Mucosa of stomach (tissue), 1 donor: ENCODE measurements at regions not wholly inside any gene's neighbourhood (a gene's known extent, or its start where the extent isn't known, plus 50 kb on each side); places are given as distances from the start of the nearest gene placed in this dataset.
"Not testable (repeated sequence)": the region's sequence is repeated elsewhere in the genome, so short reads cannot be mapped to it uniquely, and the experiment has no call there.

ENCODE experiments used
- H3K27me3 ChIP-seq: one replicate; pipeline ENCODE4 v1.7.0; 2013; ENCODE audit warnings: mild to moderate bottlenecking, low read length; ENCODE audit not compliant: control insufficient read depth, insufficient read depth
- H3K36me3 ChIP-seq: one replicate; pipeline ENCODE4 v1.7.0; 2013; ENCODE audit warnings: low read length; ENCODE audit not compliant: control insufficient read depth, insufficient read depth
- H3K4me1 ChIP-seq: one replicate; pipeline ENCODE4 v1.7.0; 2013; ENCODE audit warnings: mild to moderate bottlenecking, low read length; ENCODE audit not compliant: control insufficient read depth, insufficient read depth
- H3K4me3 ChIP-seq: one replicate; pipeline ENCODE4 v1.7.0; 2013; ENCODE audit warnings: low read length
- H3K9ac ChIP-seq: one replicate; pipeline ENCODE4 v1.7.0; 2013; ENCODE audit warnings: mild to moderate bottlenecking, low read length, moderate library complexity
- H3K9me3 ChIP-seq: one replicate; pipeline ENCODE4 v1.7.0; 2013; ENCODE audit warnings: mild to moderate bottlenecking, low read length, moderate library complexity; ENCODE audit not compliant: control insufficient read depth
- donor health status: Pancreatic carcinoma.

DNA sequence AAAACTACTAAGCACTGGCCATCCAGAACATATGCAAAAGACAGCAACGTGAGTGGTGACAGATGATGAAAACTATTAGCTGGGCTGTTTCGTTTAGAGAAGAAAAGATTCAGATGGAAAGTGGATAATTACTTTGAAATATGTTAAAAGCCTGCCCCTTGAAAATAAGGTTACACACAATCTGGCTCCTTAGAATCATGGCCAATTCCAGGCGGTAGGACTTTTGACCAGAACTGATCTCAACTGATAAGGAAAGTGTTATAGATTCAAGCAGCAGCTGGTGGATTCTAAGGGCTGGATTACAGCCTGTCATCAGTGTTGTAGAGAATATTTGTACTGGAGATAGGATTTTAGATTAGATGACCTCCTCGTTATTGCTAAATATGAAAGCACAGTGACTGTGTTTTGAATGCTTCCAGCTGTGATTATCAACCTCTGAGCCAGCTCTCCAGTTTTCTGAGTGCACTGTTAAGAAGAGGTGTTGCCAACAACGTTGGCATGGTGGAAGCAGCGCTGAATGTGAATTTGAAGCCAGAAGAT lies 75.1 kb downstream of the KBTBD2 start:
- not testable (repeated sequence) for H3K9me3 ChIP-seq, H3K36me3 ChIP-seq, H3K4me1 ChIP-seq, H3K4me3 ChIP-seq, H3K27me3 ChIP-seq, H3K9ac ChIP-seq

GRCh38 chr7:32814779-32815178 lies 76.8 kb downstream of the KBTBD2 start:
- H3K9ac ChIP-seq, H3K4me3 ChIP-seq, H3K4me1 ChIP-seq, H3K36me3 ChIP-seq, H3K9me3 ChIP-seq, H3K27me3 ChIP-seq: not testable (repeated sequence)

GRCh38 chr7:32809871-32810270 lies 81.7 kb downstream of the KBTBD2 start:
- H3K27me3 ChIP-seq = no peaks in the 10 kb centered on the region
- H3K9me3 ChIP-seq = no peaks in the 10 kb centered on the region
- no peaks in the 10 kb centered on the region for H3K36me3 ChIP-seq
- no peak overlapping the region for H3K9ac ChIP-seq
- no peak overlapping the region for H3K4me3 ChIP-seq
- H3K4me1 ChIP-seq = no peaks in the 10 kb centered on the region

DNA sequence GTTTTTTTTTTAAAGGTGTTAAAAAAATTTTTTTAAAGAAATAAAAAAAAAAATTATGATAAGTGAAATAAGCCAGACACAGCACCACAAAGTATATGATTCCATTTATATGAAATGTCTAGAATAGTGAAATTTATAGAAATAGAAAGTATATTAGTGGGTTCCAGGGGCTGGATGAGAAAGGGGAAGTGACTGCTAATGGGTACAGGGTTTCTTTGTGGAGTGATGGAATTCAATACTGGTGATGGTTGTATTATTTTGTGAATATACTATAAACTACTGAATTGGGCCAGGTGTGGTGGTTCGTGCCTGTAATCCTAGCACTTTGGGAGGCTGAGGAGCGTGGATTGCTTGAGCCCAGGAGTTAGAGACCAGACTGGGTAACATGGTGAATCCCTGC lies 82.2 kb downstream of the KBTBD2 start:
- no peaks in the 10 kb centered on the region for H3K27me3 ChIP-seq
- no peak overlapping the region for H3K4me3 ChIP-seq
- no peaks in the 10 kb centered on the region for H3K4me1 ChIP-seq
- H3K9me3 ChIP-seq = no peaks in the 10 kb centered on the region
- no peaks in the 10 kb centered on the region for H3K36me3 ChIP-seq
- H3K9ac ChIP-seq = no peak overlapping the region

- Histone ChIP-seq H3K4me3 (no peak overlapping the region), H3K9me3 (no peaks in the 10 kb centered on the region), H3K27me3 (no peaks in the 10 kb centered on the region), H3K4me1 (no peaks in the 10 kb centered on the region), H3K9ac (no peak overlapping the region), H3K36me3 (no peaks in the 10 kb centered on the region)
Observed at GRCh38 chr7:32803406-32804141, 88.0 kb downstream of the KBTBD2 start.

GRCh38 chr7:32802305-32802910 lies 89.2 kb downstream of the KBTBD2 start:
- no peaks in the 10 kb centered on the region for H3K36me3 ChIP-seq

DNA sequence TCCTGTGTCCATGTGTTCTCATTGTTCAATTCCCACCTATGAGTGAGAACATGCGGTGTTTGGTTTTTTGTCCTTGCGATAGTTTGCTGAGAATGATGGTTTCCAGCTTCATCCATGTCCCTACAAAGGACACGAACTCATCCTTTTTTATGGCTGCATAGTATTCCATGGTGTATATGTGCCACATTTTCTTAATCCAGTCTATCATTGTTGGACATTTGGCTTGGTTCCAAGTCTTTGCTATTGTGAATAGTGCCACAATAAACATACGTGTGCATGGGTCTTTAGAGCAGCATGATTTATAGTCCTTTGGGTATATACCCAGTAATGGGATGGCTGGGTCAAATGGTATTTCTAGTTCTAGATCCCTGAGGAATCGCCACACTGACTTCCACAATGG lies 98.5 kb downstream of the KBTBD2 start:
- H3K4me1 ChIP-seq, H3K9me3 ChIP-seq, H3K36me3 ChIP-seq, H3K9ac ChIP-seq, H3K4me3 ChIP-seq, H3K27me3 ChIP-seq: not testable (repeated sequence)

More at GRCh38 chr7:32802305-32802910, 89.2 kb downstream of the KBTBD2 start:
- Histone ChIP-seq H3K9ac (no peak overlapping the region), H3K4me1 (no peaks in the 10 kb centered on the region), H3K9me3 (no peaks in the 10 kb centered on the region), H3K27me3 (no peaks in the 10 kb centered on the region), H3K4me3 (no peak overlapping the region)

- H3K36me3 ChIP-seq, H3K9me3 ChIP-seq, H3K4me3 ChIP-seq, H3K4me1 ChIP-seq, H3K27me3 ChIP-seq, H3K9ac ChIP-seq: not testable (repeated sequence)
Observed at GRCh38 chr7:32790766-32791430, 100.7 kb downstream of the KBTBD2 start.

DNA sequence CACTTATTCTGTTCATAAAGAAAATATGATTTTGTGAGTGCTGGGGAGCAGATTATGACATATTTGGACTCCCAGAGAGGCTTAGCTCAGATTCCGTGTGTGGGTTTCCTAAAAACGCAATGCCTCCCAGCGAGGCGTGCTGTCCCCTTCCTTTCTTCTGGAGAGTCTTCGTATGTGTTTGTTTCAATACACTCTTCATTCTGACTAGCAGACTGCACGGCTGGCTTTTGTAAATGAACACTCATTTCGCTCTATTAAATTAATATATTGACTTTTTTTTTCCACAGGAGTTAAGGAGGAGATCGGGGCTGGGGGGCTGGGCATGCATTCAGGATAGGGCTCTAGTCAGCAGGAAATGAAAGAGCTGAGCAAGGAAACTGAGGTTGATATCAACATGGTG lies 102.3 kb downstream of the KBTBD2 start:
- H3K36me3 ChIP-seq, H3K4me1 ChIP-seq, H3K9ac ChIP-seq, H3K9me3 ChIP-seq, H3K4me3 ChIP-seq, H3K27me3 ChIP-seq: not testable (repeated sequence)

- not testable (repeated sequence) for H3K36me3 ChIP-seq, H3K9me3 ChIP-seq, H3K27me3 ChIP-seq, H3K4me3 ChIP-seq, H3K4me1 ChIP-seq, H3K9ac ChIP-seq
Observed at GRCh38 chr7:32788174-32788573, 103.4 kb downstream of the KBTBD2 start.

DNA sequence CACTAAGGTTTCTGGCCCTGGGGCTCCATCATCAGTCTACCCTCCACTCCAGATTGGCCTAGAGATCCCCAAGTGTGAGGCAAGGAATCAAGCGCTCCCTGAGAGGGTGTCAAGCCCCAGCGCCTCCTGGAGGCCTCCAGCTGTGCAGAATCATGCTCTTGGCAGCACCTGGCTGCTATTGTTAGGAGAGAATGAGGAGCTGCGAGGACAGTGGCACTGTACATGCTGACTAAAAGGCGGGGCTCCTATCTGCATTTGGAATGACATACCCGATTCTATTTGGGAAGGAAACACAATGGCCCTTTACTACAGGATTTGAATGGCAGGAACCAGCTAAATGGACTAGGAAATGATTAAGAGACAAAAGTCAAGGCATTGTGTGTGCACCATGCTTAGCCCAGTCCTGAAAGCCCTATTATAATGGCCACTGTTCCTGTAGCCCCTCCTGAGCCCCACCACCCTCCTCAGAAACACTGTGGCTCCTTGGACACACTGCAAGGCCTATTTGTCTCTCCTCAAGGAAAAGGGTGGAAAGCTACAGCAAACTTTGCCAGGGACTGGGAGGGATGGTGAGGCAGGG lies 106.1 kb downstream of the KBTBD2 start:
- not testable (repeated sequence) for H3K36me3 ChIP-seq, H3K9ac ChIP-seq, H3K27me3 ChIP-seq, H3K4me3 ChIP-seq, H3K9me3 ChIP-seq, H3K4me1 ChIP-seq

- H3K4me1 ChIP-seq, H3K9ac ChIP-seq, H3K27me3 ChIP-seq, H3K4me3 ChIP-seq, H3K9me3 ChIP-seq, H3K36me3 ChIP-seq: not testable (repeated sequence)
Observed at GRCh38 chr7:32779895-32780294, 111.7 kb downstream of the KBTBD2 start.
